ENCODE measurements at regions not wholly inside any gene's neighbourhood (a gene's known extent, or its start where the extent isn't known, plus 50 kb on each side); places are given as distances from the start of the nearest gene placed in this dataset.
"Not testable (repeated sequence)": the region's sequence is repeated elsewhere in the genome, so short reads cannot be mapped to it uniquely, and the experiment has no call there.

DNA sequence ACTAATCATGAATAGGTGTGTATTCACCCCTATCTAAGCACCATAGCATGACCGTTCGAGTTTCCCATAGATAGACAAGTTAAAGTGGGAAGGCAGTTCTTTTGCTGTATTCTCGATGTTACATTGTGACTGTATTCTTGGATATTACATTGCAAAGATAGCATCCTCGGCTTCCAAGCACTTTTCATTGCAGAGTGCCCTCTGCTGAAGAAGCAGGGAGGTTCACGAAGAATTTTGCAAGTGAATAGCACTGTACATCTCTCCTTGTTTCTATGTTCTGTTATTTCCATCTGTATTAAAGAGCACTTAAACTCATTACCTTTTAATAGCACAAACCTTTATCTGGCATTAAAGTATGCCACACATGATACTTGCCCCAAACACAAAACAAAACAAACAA, 426.7 kb upstream of the ARX start:
- no peak for DNase-seq

DNA sequence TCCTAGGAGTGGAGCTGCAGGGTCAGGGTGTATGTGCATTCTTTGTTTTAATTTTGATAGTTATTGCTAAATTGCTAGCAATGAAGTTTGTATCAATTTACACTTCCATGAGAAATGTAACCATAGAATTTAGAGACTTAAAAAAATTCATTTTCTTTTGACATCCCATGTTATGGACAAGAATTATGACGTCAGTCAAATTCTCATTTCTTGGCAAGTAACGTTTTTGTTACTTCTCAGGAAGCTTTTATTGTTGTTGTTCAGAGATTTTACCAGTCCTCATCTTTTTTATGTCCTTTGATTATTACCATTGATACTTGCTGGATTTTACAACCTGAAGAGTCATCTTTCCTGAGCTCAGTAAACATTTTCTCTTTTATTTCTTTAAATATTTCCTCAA, 417.5 kb upstream of the ARX start:
- no peak for DNase-seq

DNA sequence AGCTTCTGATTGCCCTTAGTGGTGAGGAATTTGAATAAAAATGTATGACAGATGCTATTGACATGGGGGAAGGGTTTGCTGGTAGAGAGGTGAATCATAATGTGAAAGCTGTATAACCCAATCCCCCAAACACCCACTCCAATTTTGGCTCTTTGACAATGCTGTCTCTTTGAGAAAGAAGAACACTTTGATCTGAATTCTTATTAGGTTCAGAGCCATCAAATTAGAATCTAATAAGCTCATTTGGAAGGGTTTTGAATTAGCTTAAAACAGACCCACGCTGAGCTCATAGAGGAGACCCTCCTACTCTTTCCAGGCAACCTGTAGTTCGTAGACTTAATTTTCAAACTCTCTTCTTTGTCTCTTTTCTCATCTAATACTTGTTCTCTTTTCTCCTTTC, 416.6 kb upstream of the ARX start:
- no peak for DNase-seq

DNA sequence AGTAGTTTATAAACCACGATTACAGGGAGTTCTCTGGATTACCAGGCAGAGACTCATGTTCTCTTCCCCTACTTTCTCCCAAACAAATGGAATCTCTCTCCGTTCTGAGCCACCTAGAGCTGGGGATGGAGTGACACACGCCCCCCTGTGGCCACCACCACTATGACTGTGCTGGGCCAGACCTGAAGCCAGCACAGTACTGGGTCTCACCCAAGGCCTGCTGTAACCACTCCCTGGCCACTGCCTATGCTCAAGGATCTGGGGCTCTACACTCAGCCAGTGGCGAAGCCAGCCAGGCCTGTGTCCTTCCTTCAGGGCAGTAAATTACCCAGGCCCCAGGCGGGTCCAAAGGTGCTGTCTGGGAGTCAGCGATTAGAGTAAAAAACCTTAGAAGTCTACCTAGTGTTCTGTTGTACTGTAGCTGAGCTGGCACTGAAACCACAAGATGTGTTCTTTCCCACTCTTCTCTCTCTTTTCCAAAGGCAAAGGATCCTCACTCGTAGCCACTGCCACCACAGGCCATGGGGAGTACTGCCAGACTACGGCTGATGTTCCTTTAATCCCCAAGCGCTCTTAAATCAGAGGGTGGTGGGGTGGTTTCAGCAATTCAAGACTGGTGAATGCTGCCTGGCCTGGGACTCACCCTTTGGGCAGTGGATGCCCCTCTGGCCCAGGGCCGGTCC, 412.2 kb upstream of the ARX start:
- no peak for DNase-seq

DNA sequence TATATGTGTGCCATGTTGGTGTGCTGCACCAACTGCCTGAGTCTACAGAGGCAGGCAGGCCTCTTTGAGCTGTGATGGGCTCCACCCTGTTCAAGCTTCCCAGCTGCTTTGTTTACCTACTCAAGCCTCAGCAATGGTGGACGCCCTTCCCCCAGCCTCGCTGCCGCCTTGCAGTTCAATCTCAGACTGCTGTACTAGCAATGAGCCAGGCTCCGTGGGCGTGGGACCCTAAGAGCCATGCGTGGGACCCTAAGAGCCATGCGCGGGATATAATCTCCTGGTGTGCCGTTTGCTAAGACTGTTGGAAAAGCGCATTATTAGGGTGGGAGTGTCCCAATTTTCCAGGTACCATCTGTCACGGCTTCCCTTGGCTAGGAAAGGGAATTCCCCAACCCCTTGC, 388.4 kb upstream of the ARX start:
- DNase-seq = not testable (repeated sequence)

DNA sequence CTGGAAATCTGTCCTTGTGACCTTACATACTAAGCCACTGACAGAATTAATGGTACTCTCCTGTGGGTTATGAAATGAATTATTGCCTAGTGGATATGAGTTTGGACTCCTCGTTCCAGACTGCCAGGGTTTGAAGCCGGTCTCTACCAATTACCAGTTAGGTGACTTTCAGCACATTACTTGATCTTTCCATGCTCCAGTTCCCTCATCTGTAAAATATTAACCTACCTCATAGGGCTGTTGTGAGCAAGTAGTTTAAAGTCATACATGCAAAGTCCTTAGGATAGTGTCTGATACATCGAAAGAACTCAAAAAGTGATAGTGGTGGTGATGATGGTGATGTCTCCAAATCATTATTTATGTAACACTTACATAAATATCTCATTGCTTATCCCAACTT, 373.5 kb upstream of the ARX start:
- no peak for DNase-seq

DNA sequence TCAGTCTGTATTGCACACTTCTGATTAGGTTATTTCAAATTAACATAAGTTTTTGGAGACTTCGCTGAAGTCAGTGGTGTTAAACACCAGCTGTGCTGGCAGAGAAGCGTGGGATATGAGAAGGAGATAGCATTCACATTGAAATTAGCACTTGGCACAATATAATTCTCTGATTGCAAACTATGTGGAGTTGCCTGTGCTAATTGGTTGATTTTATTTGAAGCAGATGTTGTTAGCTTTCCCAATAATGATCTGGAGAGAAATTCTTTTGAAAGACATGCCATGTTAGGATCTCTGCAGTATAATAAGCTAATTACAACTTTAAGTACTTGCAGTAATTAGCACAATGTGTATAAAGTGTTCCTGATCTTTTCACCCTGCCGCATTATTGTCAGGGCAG, 367.4 kb upstream of the ARX start:
- no peak for DNase-seq

DNA sequence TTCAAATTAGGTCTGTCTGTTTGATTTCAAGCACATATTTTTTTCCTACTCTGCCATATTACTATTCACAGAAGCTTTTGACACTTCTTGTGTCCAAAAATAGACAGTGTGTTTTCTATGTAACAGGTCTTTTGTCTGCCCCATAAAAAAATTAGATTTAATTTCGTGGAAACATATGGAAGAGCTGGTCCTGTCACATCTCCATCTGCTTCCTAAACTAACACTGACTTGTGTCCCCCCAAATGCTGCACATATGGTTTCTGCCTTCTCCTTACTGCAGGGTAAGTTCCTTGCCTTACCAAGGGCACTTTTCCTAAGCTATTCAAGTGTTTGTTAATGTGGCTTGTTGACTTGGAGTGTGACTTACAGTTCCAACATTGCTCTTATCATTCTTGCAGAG, 340.7 kb upstream of the ARX start:
- no peak for DNase-seq

DNA sequence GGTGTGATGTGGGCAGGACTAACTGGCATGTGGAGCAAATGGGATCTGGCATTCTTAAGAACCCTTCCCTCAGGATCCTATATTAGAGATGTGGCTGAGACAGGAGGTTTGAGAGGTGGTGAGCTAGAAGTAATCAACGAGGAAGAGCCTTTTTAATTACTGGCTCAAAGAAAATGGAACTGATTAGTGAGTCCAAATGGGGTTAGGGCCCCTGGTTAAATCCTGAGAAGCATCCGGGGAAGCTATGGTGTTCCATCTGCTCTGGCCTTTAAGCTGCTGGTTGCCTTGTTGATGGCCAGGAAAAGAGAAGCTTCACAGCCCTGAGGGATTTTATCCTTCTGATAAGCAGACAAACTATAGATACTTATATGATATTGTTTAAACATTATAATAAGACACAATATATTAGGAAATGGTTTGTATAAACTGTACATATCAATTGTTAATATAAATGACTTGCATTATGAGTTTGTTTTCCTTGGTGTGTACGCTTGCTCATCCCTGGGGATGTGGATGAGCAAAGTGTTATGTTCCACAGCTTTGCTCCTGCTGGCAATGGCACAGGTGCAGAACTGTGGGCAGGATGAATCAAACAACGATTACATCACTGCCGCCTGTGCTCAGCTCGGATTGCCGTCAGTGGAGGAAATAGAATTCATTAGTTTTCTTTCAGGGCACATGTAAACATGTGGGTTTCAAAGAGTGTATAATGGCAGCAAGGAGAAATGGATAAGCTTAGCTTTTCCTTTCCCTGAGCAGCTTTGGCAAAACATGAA, 328.6 kb upstream of the ARX start:
- no peak for DNase-seq

DNA sequence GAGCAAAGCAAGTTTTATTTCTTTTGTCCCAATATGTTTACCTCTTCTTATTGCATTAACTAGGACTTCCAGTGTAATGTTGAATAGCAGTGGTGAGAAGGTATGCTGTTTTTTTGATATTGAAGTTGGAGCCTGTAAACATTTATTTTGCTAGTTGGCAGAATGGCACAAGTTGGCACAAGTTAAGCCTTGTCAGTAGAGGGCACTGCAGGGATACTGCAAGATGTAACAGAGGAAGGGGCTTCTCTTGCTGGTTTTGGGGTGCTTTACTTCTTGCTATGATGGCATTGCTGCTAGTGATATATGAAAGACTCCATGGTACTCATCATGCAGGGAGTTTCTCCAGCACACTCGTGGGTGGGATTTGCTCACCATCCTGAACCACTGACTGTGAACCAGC, 327.3 kb upstream of the ARX start:
- DNase-seq = no peak

DNA sequence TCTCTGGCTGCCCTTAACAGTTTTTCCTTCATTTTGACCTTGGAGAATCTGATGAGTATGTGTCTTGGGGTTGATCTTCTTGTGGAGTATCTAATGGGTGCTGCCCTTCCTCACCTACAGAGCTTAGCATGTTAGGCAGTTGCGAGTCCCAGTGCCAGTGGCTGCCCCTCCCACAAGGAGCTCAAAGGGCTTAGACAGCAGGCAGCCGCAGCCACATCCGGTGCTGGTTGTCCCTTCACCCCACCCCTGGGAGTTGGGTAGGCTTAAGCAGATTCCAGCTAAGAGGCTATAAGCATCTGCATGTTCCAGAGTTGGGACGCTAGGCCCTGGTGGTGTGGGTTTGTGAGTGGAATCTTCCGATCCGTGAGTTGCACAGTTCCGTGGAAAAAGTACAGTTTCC, 322.1 kb upstream of the ARX start:
- no peak for DNase-seq

DNA sequence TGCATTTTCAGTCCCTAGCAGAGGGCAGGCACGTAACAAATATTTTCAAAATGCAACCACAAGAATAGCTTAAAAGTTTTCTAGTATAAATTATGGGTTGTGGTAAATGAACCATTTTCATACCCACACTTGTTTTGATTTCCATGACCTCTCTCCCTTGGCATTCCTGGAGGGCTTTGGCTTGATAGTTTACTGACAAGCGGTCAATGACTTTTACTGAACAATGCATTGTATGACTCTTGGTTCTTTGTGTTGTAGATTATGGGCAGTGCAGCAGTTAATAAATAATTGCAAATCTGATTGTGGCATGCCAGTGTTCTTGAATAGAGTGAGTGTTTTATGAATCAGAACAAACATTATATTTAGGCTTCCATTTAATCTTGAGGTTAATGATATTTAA, 285.2 kb upstream of the ARX start:
- DNase-seq = no peak

DNA sequence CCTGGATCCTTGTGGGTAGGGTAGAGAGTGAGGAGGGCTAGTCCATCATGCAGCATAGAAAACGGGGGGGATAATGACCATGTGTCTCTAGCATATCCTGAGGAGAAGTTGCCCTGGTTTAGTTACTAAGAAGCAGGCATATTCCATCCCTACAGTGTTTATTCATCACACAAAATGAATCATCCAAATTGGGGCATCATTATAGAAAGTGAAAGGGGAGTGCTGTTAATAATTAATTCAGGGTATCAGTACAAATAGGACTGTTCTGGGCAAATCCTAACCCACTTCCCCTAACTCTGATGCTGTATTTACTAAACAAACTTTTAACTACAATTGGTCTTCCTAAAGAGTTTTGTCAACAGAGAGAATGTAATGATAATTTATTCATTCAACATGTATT, 281.1 kb upstream of the ARX start:
- DNase-seq = no peak

DNA sequence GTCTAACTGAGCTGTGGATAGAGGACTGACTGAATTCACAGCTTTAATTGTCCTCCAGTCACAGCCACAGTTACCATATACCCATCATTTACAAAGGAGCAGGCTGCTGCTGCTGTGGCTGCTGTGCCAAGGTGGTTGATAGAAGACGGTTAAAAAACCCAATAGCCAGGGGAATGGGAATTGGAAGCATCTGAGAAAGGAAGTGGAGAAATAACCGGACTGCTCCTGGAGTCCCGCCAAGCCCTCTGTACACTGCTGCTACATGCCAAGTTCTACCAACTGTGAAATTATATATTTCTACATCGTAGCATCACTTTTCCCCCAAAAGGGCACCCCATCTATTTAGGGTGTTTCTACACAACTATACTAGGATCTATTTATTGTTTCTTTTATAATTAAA, 279.7 kb upstream of the ARX start:
- DNase-seq = no peak

DNA sequence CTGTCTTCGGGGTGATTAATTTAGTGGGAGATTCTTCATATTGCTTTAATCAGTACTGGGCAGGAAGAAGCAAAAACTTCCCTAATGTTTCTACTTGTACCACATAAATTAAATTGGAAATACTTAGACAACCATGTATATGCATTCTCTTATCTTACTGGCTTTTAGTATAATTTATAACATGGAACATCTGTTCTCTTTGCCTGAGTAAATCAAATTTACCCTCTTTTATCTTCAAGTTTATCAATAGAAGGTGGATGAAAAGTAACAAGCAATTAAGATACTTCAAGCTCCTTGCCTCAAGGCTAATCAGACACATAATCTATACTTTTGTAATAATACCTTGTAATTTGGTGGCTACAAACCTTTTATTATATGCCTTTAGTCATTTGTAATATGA, 274.4 kb upstream of the ARX start:
- no peak for DNase-seq

DNA sequence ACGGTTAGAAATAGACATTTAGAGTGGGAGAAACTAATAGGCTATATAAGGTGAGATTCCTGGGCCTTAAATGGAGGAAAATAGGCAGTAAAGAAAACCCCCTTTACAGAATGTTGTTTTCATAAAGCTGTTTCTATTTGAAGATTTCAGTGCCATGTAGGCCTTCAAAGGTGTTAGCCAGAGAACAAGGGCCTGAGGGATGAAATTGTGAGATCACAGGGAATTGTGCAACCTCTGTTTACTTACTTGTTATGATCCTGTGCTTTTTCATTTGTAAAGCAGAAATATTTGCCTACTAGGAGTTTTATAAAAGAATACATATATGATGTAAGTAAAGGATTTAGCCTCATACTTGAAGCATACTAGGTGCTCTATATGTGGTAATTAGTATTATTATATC, 272.9 kb upstream of the ARX start:
- no peak for DNase-seq

DNA sequence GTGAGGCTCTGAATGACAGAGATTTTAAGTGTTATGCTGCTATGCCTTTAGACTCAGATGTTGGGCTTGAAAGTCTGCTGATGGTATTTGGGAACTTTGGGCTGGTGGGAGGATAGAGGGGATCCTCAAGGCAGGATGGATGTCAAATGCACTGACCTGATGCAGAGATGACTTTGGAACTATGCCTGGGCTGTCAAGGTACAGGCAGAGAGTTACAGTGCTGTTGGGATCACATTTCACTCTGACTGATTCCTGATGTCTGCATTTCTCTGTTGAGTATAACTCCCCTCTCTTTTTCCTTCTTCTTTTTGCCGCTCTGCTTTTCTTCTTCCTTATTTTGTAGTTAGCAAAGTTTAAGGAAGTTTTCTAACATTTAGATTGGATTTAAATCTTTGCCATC, 271.8 kb upstream of the ARX start:
- DNase-seq = no peak

DNA sequence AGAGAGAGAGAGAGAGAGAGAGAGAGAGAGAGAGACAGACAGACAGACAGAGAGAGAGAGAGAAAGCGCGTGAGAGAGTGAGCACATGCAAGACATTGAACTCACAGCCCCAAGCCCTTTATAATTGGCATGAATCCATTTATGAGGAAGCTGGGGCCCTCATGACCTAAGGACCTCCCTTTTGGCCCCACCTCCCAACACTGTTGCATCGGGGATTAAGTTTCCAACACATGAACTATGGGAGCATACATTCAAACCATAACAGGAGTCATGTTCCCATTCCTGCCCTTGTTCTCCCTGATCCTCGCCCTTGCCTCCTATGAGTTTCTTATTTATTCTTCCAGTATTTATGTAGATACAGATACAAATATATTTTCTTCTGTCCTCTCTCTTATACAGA, 269.8 kb upstream of the ARX start:
- DNase-seq = no peak

DNA sequence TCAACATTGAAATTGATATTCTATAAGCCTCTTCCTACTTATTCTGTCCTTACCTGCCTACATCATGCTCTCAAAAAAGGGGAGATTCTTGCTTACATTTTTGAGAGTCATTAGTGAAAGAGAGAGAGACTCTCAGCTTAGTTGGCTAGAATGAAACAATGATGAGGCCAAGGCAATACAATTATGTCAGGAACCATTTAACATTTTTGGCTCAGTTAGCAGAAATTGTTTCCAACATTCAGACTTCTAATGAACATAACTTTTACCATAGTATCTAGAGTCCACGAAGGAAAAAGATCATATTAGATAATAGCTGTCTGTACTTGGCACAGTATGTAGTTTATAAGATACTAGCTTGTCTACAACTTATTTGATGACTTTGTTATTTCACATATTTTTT, 263.7 kb upstream of the ARX start:
- DNase-seq = no peak

DNA sequence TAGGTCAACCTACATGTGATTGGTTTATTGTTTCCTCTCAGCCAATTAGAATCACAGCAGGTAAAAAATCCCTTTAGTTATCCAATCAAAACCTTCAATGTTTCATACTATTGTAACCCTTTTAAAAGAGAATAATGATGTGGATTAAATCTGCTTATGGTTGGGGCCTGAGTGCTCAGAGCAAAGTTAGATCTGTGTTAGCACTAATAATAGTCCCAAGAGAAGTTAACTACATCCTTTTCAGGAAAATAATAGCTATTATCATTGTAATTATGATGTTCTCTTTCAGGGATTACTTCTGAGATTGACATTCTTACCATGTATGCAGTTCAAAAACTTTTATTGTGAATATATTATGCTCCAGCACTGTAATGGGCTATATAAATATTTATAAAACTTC, 262.6 kb upstream of the ARX start:
- DNase-seq = no peak

DNA sequence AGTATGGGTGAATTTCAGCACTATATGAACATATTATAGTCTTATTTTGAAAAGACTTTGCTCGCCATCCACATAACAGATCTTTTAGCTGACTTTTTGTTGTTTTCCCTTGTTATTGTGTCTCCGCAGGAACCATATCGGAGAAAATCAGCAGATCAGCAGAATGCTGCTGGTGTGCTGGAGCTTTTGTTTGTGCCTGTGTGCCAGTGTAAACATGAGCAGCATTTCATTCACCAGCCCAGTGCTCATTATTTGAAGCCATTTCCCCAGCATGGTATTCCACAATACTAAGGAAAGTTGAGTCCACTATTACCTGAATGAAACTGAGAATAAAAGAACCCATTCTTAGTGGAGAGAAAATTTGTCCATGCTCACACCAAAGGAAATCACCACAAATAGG, 261.8 kb upstream of the ARX start:
- DNase-seq = no peak

DNA sequence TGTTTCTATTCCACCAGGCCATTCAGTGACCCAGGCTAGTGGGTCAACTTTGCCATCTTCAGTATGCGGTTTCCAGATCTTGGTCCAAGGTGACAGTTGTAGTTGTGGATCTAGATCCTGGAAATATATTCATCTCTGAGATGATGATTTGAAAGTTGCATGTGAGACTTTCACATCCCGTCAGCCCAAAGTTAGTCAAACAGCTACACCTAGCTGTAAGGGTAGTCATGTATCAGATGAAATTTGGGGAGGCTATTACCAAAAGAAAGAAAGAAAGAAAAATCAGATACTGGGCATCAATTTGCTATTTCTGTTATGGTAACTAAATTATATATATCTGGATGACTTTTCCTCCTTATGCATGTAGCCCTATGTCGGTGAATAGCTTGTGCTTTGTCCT, 259.4 kb upstream of the ARX start:
- DNase-seq = no peak

DNA sequence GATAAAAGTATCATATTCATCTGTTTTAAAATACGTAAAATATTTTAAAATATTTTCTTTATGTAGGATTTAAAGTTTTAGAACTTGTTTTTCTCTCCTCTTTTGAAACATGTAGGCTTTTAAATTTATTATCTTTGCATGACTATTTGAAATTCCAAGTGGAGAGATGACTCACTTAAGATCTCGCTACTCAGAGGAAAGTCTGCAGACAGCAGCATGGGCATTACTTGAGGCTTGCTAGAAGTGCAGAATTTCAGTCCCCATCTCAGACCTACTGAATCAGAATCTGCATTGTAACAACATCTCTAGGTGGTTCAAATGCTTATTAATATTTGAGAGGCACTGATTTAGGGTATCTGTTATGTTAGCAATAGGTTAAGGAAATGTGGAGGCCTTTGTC, 225.7 kb upstream of the ARX start:
- no peak for DNase-seq

DNA sequence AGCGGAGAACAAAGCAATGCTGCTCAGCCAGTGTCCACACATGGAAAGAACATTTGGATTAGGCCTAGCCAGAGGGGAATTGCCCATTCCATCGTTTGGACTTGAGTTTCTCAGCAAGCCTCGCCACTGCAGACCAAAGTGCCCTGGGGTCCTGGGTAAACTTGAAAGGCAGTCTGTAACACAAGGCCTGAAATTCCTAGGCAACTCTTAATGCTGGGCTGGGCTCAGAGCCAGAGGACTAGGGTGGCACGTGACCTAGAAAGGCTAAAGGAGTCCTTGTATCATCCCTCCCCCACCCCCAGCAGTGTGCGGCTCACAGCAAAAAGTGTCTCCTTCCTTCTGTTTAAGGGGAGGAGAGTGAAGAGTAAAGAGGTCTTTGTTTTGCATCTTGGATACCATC, 210.4 kb upstream of the ARX start:
- DNase-seq = no peak

DNA sequence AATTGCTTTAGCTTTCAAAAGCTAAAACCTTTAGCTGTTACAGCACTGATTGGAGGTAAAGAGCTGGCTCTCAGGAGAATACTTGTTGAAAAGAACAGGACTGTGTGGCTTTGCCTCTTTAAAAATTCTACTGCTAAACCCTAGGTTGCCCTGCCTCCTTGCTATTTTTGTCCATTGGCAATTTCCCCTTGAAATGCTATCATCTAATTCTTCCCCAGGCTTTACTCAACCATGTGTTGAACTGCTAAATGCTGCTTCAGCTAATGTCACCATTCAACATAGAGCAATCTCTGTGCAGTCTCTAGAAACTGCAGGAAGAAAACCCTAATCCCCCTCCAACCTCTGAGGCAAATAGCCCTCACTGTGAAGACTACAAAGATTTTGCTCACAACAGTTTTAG, 203.7 kb upstream of the ARX start:
- DNase-seq = no peak

Measured in suppressor macrophage (primary cell).